Suprapubic skin (tissue), 4 donors: ENCODE measurements at regions not wholly inside any gene's neighbourhood (a gene's known extent, or its start where the extent isn't known, plus 50 kb on each side); places are given as distances from the start of the nearest gene placed in this dataset.

Source experiments
- CTCF ChIP-seq, 2 donors: fragments of 200-600 bp in 1 of 2; fragments of 450-650 bp in 1 of 2; sonication (generic) in 1 of 2; IDR thresholded peaks; one replicate each; pipeline ENCODE4 v1.5.1; 2016 to 2019; ENCODE audit warnings: antibody characterized with exemption in 2 of 2, mild to moderate bottlenecking in 1 of 2, moderate library complexity in 1 of 2
- EP300 ChIP-seq: sonication (generic); formaldehyde crosslinking; IDR thresholded peaks from one replicate; pipeline ENCODE4 v1.6.1; 2017; ENCODE audit warnings: antibody characterized with exemption
- POLR2A ChIP-seq, 2 donors: fragments of 450-650 bp; IDR thresholded peaks; one replicate each; pipeline ENCODE4 v1.6.1; 2017; ENCODE audit warnings: antibody characterized with exemption in 2 of 2, mild to moderate bottlenecking in 2 of 2, moderate library complexity in 2 of 2
- POLR2AphosphoS5 ChIP-seq, 3 donors: sonication (generic); formaldehyde crosslinking; IDR thresholded peaks; one replicate each; pipeline ENCODE4 v1.6.1; 2017; ENCODE audit warnings: antibody characterized with exemption in 3 of 3

- TF ChIP-seq POLR2AphosphoS5 (IDR thresholded peaks at IDR 0.05) (no peak), POLR2A (IDR thresholded peaks at IDR 0.05) (no peak), CTCF (IDR thresholded peaks at IDR 0.05) (no peak), EP300 (no peak)
Measured at GRCh38 chr3:109952924-109953323, 615.6 kb upstream of the DPPA4 start.
